MM.1S (cell line): ENCODE measurements at regions not wholly inside any gene's neighbourhood (a gene's known extent, or its start where the extent isn't known, plus 50 kb on each side); places are given as distances from the start of the nearest gene placed in this dataset.

Experiments used
- EZH2 ChIP-seq: fragments of 300-600 bp; sonication (generic); optimal IDR thresholded peaks from 2 replicates; pipeline ENCODE3; 2017; ENCODE audit warnings: low read depth, mild to moderate bottlenecking, antibody characterized with exemption, low read length, mixed read lengths
- TF ChIP-seq, protein P1 (sequence below): fragments of 300-600 bp; sonication (generic); IDR thresholded peaks from 2 replicates; pipeline ENCODE4 v1.5.1; 2016; ENCODE audit warnings: antibody characterized with exemption, low read length, mixed read lengths

DNA sequence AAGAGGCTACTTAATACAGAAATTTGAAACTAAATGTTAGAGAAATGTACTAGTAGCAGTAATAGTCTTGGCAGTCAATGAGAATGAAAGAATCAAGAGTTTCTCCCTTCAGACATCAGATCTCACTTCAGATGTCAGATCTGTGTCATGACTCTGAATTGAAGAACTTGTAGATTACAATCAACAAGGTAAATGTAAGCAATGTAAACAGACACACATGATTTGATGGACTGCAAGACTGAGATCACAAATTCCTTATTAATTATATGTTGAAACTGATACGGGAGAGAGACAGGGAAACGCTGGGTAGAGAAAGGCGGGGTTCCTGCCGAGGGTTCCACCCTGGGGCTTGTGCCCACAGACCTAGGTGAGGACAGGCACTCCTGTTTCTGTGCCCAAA is 65.5 kb upstream of the HHIP start:
- TF ChIP-seq, protein P1, sequence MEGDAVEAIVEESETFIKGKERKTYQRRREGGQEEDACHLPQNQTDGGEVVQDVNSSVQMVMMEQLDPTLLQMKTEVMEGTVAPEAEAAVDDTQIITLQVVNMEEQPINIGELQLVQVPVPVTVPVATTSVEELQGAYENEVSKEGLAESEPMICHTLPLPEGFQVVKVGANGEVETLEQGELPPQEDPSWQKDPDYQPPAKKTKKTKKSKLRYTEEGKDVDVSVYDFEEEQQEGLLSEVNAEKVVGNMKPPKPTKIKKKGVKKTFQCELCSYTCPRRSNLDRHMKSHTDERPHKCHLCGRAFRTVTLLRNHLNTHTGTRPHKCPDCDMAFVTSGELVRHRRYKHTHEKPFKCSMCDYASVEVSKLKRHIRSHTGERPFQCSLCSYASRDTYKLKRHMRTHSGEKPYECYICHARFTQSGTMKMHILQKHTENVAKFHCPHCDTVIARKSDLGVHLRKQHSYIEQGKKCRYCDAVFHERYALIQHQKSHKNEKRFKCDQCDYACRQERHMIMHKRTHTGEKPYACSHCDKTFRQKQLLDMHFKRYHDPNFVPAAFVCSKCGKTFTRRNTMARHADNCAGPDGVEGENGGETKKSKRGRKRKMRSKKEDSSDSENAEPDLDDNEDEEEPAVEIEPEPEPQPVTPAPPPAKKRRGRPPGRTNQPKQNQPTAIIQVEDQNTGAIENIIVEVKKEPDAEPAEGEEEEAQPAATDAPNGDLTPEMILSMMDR, result no peak
- TF ChIP-seq EZH2, result no peak
